WERI-Rb-1 (cell line): ENCODE measurements at regions not wholly inside any gene's neighbourhood (a gene's known extent, or its start where the extent isn't known, plus 50 kb on each side); places are given as distances from the start of the nearest gene placed in this dataset.

Source experiments
- DNase-seq: peaks from one replicate; pipeline ENCODE4 v3.0.0-alpha.2; 2020
- H3K27ac ChIP-seq: fragments of 250-450 bp; sonication (Bioruptor Pico); 2 replicates; pipeline ENCODE4 v1.5.1; 2020; ENCODE audit warnings: mild to moderate bottlenecking, moderate library complexity
- H3K27me3 ChIP-seq: fragments of 250-450 bp; sonication (Bioruptor Pico); 2 replicates; pipeline ENCODE4 v1.5.1; 2021; ENCODE audit warnings: mild to moderate bottlenecking, low read depth, moderate library complexity; ENCODE audit not compliant: insufficient read depth, severe bottlenecking
- H3K36me3 ChIP-seq: fragments of 250-450 bp; sonication (Bioruptor Pico); 2 replicates; pipeline ENCODE4 v1.5.1; 2020; ENCODE audit warnings: mild to moderate bottlenecking, moderate library complexity
- H3K4me3 ChIP-seq: 2 replicates; pipeline ENCODE4 v1.5.1; 2011; ENCODE audit warnings: low read depth, mild to moderate bottlenecking, control low read depth, low read length
- H3K9me3 ChIP-seq: fragments of 250-450 bp; sonication (Bioruptor Pico); 2 replicates; pipeline ENCODE4 v1.5.1; 2021; ENCODE audit warnings: mild to moderate bottlenecking, moderate library complexity; ENCODE audit not compliant: severe bottlenecking
- TF ChIP-seq, protein P1 (sequence below): IDR thresholded peaks from 2 replicates; pipeline ENCODE4 v1.5.1; 2011; ENCODE audit warnings: low read depth, mild to moderate bottlenecking, control low read depth, inconsistent platforms, low read length

- no peak for DNase-seq
- H3K27ac ChIP-seq = no peak overlapping the region
- H3K9me3 ChIP-seq = no peaks in the 10 kb centered on the region
- no peak overlapping the region for H3K4me3 ChIP-seq
- H3K36me3 ChIP-seq = no peaks in the 10 kb centered on the region
- peaks cover 21% of the 10 kb centered on the region for H3K27me3 ChIP-seq
- TF ChIP-seq, protein P1, sequence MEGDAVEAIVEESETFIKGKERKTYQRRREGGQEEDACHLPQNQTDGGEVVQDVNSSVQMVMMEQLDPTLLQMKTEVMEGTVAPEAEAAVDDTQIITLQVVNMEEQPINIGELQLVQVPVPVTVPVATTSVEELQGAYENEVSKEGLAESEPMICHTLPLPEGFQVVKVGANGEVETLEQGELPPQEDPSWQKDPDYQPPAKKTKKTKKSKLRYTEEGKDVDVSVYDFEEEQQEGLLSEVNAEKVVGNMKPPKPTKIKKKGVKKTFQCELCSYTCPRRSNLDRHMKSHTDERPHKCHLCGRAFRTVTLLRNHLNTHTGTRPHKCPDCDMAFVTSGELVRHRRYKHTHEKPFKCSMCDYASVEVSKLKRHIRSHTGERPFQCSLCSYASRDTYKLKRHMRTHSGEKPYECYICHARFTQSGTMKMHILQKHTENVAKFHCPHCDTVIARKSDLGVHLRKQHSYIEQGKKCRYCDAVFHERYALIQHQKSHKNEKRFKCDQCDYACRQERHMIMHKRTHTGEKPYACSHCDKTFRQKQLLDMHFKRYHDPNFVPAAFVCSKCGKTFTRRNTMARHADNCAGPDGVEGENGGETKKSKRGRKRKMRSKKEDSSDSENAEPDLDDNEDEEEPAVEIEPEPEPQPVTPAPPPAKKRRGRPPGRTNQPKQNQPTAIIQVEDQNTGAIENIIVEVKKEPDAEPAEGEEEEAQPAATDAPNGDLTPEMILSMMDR = no peak
These were observed 813.4 kb downstream of the LRFN5 start for GRCh38 chr14:42420071-42420470.

- Histone ChIP-seq H3K4me3 (no peak overlapping the region), H3K36me3 (no peaks in the 10 kb centered on the region), H3K27me3 (peaks cover 28% of the 10 kb centered on the region), H3K27ac (no peak overlapping the region), H3K9me3 (no peaks in the 10 kb centered on the region)
- TF ChIP-seq, protein P1 = no peak
- DNase-seq = no peak
These were observed 800.5 kb downstream of the LRFN5 start for GRCh38 chr14:42407153-42407552.

DNA sequence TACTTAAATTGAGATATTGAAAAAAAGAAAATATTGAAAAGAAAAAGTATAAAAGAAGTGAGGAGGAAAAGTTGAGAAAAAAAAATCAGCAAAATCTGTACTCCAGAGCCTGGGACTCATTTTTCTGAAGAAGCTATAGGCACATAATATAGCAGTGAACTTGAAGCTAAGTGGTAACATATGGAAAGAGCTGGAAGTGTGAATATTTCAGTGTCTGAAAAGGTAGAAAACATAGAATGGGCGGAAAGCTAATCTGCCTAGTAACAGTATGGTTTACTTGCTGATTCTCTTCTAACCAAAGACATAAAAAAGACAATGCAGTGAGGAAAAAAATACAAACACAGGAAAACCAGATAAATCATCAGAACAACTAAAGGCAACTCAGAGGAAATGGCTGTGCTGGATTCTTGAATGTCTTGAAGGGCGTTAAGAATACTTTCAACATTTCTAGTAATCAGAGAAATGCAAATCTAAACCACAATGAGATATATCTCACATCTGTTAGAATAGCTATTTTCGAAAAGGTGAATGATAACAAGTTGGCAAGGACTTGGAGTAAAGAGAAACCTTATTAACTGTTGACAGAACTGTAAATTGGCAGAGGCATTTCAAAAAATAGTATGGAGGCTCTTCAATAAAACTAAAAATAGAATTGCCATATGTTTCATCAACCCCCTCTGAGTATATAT is 784.6 kb downstream of the LRFN5 start:
- Histone ChIP-seq H3K9me3 (no peaks in the 10 kb centered on the region), H3K27ac (no peak overlapping the region), H3K4me3 (no peak overlapping the region), H3K36me3 (no peaks in the 10 kb centered on the region), H3K27me3 (peaks cover 7% of the 10 kb centered on the region)
- TF ChIP-seq, protein P1 = no peak
- no peak for DNase-seq

GRCh38 chr14:42378880-42379279 is 772.2 kb downstream of the LRFN5 start:
- Histone ChIP-seq H3K27me3 (peaks cover 6% of the 10 kb centered on the region), H3K9me3 (no peaks in the 10 kb centered on the region), H3K36me3 (no peaks in the 10 kb centered on the region), H3K27ac (no peak overlapping the region), H3K4me3 (no peak overlapping the region)
- TF ChIP-seq, protein P1 = no peak
- no peak for DNase-seq

DNA sequence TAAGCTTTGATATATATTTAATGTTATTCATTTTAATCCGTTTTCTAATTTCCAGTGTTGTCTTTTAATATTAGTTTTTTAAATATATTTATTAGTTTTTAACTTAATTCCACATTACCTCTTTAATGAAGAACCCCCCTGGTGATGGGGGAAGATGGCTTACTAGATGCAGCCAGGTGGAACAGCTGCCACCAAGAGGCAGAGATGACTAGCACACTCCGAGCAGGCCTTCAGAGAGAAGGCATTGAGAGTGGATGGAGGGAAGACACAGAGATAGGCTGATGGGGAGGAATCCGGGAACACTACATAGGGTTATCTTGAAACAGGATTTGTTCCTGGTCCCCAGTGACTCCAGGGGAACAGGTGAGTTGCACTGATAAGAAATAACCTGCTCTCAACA is 771.6 kb downstream of the LRFN5 start:
- no peak overlapping the region for H3K4me3 ChIP-seq
- no peak overlapping the region for H3K27ac ChIP-seq
- no peaks in the 10 kb centered on the region for H3K9me3 ChIP-seq
- peaks cover 9% of the 10 kb centered on the region for H3K27me3 ChIP-seq
- DNase-seq = no peak
- H3K36me3 ChIP-seq = no peaks in the 10 kb centered on the region
- TF ChIP-seq, protein P1 = no peak

GRCh38 chr14:42374332-42374731 is 767.7 kb downstream of the LRFN5 start:
- Histone ChIP-seq H3K27me3 (peaks cover 13% of the 10 kb centered on the region), H3K9me3 (no peaks in the 10 kb centered on the region), H3K27ac (no peak overlapping the region), H3K4me3 (no peak overlapping the region), H3K36me3 (no peaks in the 10 kb centered on the region)
- TF ChIP-seq, protein P1 = no peak
- DNase-seq = no peak
